Mammary epithelial cell (primary cell): ENCODE measurements at regions not wholly inside any gene's neighbourhood (a gene's known extent, or its start where the extent isn't known, plus 50 kb on each side); places are given as distances from the start of the nearest gene placed in this dataset.

Experiments used
- EZH2 ChIP-seq: IDR thresholded peaks from 2 replicates; pipeline ENCODE4 v1.6.1; 2012; ENCODE audit warnings: low read length, inconsistent platforms, borderline replicate concordance
- TF ChIP-seq, protein P1 (sequence below), 2 donors: IDR thresholded peaks in 1 of 2; conservative IDR thresholded peaks in 1 of 2; 2 replicates each; pipeline ENCODE4 v1.5.1; 2011 to 2012; ENCODE audit warnings: inconsistent platforms in 2 of 2, low read length in 2 of 2, mild to moderate bottlenecking in 2 of 2, control low read depth in 1 of 2, low read depth in 1 of 2; ENCODE audit not compliant: insufficient read depth in 1 of 2; ENCODE audit errors: extremely low read depth in 1 of 2

DNA sequence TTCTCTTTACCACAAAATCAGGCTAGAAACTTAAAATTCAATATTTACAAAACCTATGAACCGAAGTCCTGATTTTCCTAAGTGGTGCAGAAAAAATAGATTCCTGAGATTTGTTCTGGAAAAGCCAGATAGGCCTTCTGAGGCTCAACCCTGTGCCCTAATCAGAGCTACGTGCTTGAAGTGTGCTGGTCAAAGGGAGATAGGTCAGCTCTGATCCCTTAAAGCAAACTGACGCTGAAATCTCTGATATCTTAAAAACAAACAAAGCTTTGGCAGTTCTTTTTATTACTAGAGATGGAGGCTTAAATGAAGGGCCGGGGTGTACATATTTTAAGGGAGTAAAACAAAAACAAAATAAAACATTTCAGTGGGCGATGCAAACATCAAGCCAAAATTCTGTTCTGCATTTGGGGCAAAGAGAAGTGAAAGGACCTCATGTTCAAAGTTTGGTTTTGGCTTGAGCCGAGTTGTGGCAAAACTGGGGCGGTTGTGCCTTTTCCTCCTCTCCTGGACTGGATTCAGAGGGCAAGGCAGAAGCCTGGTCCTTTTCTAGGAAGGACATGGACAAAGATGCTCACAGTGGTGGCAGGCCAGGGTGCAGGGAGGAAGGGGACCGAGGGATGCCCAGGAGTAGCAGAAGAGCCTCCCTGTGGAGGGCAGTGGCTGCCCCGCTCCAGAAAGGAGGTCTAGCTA, 295.0 kb downstream of the CDCA7 start:
- TF ChIP-seq, protein P1, sequence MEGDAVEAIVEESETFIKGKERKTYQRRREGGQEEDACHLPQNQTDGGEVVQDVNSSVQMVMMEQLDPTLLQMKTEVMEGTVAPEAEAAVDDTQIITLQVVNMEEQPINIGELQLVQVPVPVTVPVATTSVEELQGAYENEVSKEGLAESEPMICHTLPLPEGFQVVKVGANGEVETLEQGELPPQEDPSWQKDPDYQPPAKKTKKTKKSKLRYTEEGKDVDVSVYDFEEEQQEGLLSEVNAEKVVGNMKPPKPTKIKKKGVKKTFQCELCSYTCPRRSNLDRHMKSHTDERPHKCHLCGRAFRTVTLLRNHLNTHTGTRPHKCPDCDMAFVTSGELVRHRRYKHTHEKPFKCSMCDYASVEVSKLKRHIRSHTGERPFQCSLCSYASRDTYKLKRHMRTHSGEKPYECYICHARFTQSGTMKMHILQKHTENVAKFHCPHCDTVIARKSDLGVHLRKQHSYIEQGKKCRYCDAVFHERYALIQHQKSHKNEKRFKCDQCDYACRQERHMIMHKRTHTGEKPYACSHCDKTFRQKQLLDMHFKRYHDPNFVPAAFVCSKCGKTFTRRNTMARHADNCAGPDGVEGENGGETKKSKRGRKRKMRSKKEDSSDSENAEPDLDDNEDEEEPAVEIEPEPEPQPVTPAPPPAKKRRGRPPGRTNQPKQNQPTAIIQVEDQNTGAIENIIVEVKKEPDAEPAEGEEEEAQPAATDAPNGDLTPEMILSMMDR (conservative IDR thresholded peaks at IDR 0.05 in 1 of 2, IDR thresholded peaks at IDR 0.05 in 1 of 2; ENCODE audit: extremely low read depth in 1 of 2, insufficient read depth in 1 of 2, low read depth in 1 of 2, low read length in 2 of 2) = no peak
- no peak for TF ChIP-seq EZH2
